Naive thymus-derived CD8-positive, alpha-beta T cell (primary cell): ENCODE measurements at regions not wholly inside any gene's neighbourhood (a gene's known extent, or its start where the extent isn't known, plus 50 kb on each side); places are given as distances from the start of the nearest gene placed in this dataset.
A peak's percentile ranks its signal among the peaks of the same experiment; 100 is the strongest.
"Not testable (repeated sequence)": the region's sequence is repeated elsewhere in the genome, so short reads cannot be mapped to it uniquely, and the experiment has no call there.

ENCODE experiments used
- ATAC-seq, 2 donors: fragments of 150-1000 bp; cut with Tn5 transposase in 1 of 2; sonication (Bioruptor Pico), chemical (Tn5 transposase) in 1 of 2; 1 replicate in 1 of 2; 2 replicates in 1 of 2; pipeline ENCODE4 v1.10.0; 2021; ENCODE audit warnings: mild to moderate bottlenecking in 2 of 2, moderate library complexity in 2 of 2
- POLR2A ChIA-PET: fragments of 350-600 bp; sonication (Branson Sonifier 250); formaldehyde crosslinking; loops from one replicate; lab custom pipeline; 2021; ENCODE audit warnings: antibody characterized with exemption; lab: Charles Lee
- DNase-seq, 10 donors: peaks; one replicate each; pipeline versions ENCODE4 v3.0.0 to v3.0.0-alpha.2; 2020 to 2022
- H3K27ac Mint-ChIP-seq, 10 donors: one replicate each; pipeline ENCODE4 v1.8.0; 2020 to 2022; ENCODE audit warnings: mild to moderate bottlenecking in 10 of 10, mixed read lengths in 10 of 10, moderate library complexity in 4 of 10, inconsistent platforms in 1 of 10
- H3K27me3 Mint-ChIP-seq, 5 donors: one replicate each; pipeline ENCODE4 v1.8.0; 2021 to 2022; ENCODE audit warnings: mixed read lengths in 5 of 5
- H3K36me3 Mint-ChIP-seq, 3 donors: one replicate each; pipeline ENCODE4 v1.8.0; 2020 to 2022; ENCODE audit warnings: mixed read lengths in 3 of 3, mild to moderate bottlenecking in 2 of 3, inconsistent platforms in 1 of 3
- H3K4me1 Mint-ChIP-seq, 4 donors: one replicate each; pipeline ENCODE4 v1.8.0; 2021 to 2022; ENCODE audit warnings: mixed read lengths in 4 of 4
- H3K4me3 Mint-ChIP-seq, 10 donors: one replicate each; pipeline ENCODE4 v1.8.0; 2020 to 2022; ENCODE audit warnings: mild to moderate bottlenecking in 10 of 10, mixed read lengths in 10 of 10, moderate library complexity in 6 of 10, inconsistent platforms in 1 of 10
- H3K9me3 Mint-ChIP-seq, 9 donors: one replicate each; pipeline ENCODE4 v1.8.0; 2020 to 2022; ENCODE audit warnings: mixed read lengths in 9 of 9, mild to moderate bottlenecking in 3 of 9, inconsistent platforms in 1 of 9, moderate library complexity in 1 of 9

GRCh38 chr21:13877503-13877902 lies 267.9 kb downstream of the POTED start:
- H3K36me3 Mint-ChIP-seq, H3K9me3 Mint-ChIP-seq, H3K27me3 Mint-ChIP-seq, ATAC-seq, DNase-seq, H3K27ac Mint-ChIP-seq, H3K4me3 Mint-ChIP-seq, POLR2A ChIA-PET: not testable (repeated sequence)
- peaks cover 0 to 13% (median 5%) of the 10 kb centered on the region in 4 donors for H3K4me1 Mint-ChIP-seq

DNA sequence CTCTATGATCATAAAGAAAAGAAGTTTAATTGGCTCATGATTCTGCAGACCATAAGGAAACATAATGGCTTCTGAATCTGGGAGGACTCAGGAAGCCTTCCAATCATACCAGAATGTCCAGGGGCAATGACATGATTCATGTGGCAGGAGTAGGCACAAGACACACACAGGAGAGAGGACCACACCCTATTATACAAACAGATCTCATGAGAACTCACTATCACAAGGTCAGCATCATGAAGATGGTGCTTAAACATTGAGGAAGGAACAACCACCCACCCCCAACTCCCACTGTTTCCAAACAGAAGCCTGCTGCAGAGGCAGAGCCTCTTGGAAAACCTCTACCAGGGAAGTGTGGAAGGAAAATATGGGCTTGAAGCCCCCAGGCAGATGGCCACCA lies 267.4 kb downstream of the POTED start:
- H3K36me3 Mint-ChIP-seq, H3K27ac Mint-ChIP-seq, DNase-seq, POLR2A ChIA-PET, H3K4me3 Mint-ChIP-seq, H3K27me3 Mint-ChIP-seq, ATAC-seq, H3K9me3 Mint-ChIP-seq: not testable (repeated sequence)
- H3K4me1 Mint-ChIP-seq = peaks cover 0 to 13% (median 5%) of the 10 kb centered on the region in 4 donors

DNA sequence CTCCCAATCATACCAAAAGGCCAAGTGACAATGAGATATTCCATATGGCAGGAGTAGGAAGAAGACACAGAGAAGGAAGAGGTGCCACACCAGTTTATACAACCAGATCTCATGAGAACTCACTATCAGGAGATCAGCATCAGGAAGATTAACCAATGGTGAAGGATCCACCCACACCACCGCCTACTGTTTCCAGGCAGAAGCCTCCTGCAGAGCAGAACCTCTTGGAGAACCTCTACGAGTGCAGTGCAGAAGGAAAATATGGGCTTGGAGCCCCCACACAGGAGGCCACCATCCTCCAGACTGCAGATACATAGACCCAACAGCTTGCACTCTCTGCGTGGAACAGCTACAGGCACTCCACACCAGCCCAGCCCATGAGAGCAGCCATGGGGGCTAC lies 264.4 kb downstream of the POTED start:
- POLR2A ChIA-PET, H3K27ac Mint-ChIP-seq, H3K27me3 Mint-ChIP-seq, DNase-seq, H3K36me3 Mint-ChIP-seq, ATAC-seq: not testable (repeated sequence)
- H3K4me3 Mint-ChIP-seq = peak overlapping the region in 1 of 10 donors; percentile 24
- peaks cover 0 to 14% (median 5%) of the 10 kb centered on the region in 4 donors for H3K4me1 Mint-ChIP-seq
- peaks cover 0 to 17% (median 0%) of the 10 kb centered on the region in 9 donors for H3K9me3 Mint-ChIP-seq

GRCh38 chr21:13854638-13855037 lies 245.1 kb downstream of the POTED start:
- POLR2A ChIA-PET = no interaction called here
- Mint-ChIP-seq H3K4me3 (no peak overlapping the region), H3K9me3 (peaks cover 0 to 10% (median 0%) of the 10 kb centered on the region in 9 donors), H3K4me1 (peaks cover 0 to 4% (median 0%) of the 10 kb centered on the region in 4 donors), H3K27me3 (peaks cover 0 to 2% (median 0%) of the 10 kb centered on the region in 5 donors), H3K36me3 (no peaks in the 10 kb centered on the region), H3K27ac (no peak overlapping the region)
- DNase-seq = no peak
- no peak for ATAC-seq

GRCh38 chr21:13850808-13851207 lies 241.2 kb downstream of the POTED start:
- POLR2A ChIA-PET, H3K4me1 Mint-ChIP-seq, H3K9me3 Mint-ChIP-seq, ATAC-seq, H3K4me3 Mint-ChIP-seq, DNase-seq, H3K27me3 Mint-ChIP-seq, H3K36me3 Mint-ChIP-seq: not testable (repeated sequence)
- peak overlapping the region in 1 of 10 donors; percentile 72 for H3K27ac Mint-ChIP-seq

- H3K4me3 Mint-ChIP-seq, DNase-seq, ATAC-seq, H3K36me3 Mint-ChIP-seq, H3K27ac Mint-ChIP-seq, H3K27me3 Mint-ChIP-seq, H3K4me1 Mint-ChIP-seq, POLR2A ChIA-PET, H3K9me3 Mint-ChIP-seq: not testable (repeated sequence)
Measured at GRCh38 chr21:13849489-13849888, 239.9 kb downstream of the POTED start.

DNA sequence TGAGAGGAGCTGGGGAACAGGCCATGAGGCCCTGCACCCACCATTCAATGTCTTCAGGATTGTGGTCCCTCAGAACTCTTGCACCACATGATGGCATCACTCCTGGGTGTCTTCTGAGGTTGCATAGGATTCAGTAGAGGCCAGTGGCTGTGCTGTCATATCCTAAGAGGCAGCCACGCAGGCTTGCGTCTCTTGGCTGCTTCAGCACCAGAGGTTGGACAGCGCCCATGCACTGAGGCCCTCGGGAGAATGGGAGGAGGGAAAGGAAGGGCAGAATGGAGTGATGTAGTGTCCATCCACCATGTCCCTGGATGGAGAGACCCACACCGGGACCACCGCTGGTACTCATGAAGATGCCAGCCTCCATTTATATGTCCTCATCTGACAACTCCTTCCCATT lies 237.1 kb downstream of the POTED start:
- H3K4me1 Mint-ChIP-seq, H3K9me3 Mint-ChIP-seq, H3K36me3 Mint-ChIP-seq, DNase-seq, H3K27ac Mint-ChIP-seq, H3K27me3 Mint-ChIP-seq, POLR2A ChIA-PET, H3K4me3 Mint-ChIP-seq, ATAC-seq: not testable (repeated sequence)

DNA sequence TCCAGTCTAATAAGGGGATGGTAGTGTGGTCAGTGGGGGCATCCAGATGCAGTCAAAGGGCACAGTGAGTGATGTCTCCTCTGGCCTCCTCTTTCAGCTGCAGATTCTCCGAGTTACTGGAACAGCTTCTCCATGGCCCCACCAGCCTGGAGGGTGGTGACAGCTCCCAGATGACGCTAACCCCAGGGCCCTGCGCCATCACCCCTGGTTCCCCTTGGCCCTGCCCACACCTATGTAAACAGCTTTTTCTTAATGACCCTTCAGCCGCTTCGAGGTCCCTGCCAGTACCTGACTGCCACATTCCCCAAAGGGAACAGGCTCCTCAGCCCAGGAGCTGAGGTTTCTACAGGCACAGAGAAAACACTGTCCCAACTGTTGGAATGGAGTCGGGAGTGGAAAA lies 235.0 kb downstream of the POTED start:
- ATAC-seq, H3K36me3 Mint-ChIP-seq, POLR2A ChIA-PET, H3K9me3 Mint-ChIP-seq, H3K4me1 Mint-ChIP-seq, H3K27ac Mint-ChIP-seq, DNase-seq, H3K27me3 Mint-ChIP-seq, H3K4me3 Mint-ChIP-seq: not testable (repeated sequence)

DNA sequence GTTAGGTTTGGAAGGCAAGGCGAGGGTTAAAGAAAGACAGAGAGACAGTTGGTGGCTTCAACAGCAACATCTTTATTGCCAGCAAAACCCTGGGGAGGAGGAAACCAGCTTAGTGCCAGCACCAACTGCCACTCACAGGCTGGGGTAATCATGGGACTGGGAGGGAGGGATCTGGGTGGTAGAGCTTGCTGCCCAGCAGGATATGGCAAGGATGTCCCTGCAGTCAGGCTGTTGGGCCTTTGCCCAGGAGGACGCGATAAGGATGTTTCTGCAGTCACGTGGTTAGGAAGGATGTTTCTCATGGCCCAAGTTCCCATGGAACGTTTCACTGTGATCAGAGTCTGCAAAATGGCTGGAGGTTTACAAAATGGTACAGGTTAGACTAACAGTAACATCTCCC lies 233.5 kb downstream of the POTED start:
- H3K4me3 Mint-ChIP-seq, H3K36me3 Mint-ChIP-seq, DNase-seq, POLR2A ChIA-PET, H3K4me1 Mint-ChIP-seq, H3K27me3 Mint-ChIP-seq, ATAC-seq, H3K27ac Mint-ChIP-seq: not testable (repeated sequence)
- H3K9me3 Mint-ChIP-seq = peaks cover 0 to 13% (median 0%) of the 10 kb centered on the region in 9 donors

- not testable (repeated sequence) for H3K36me3 Mint-ChIP-seq, DNase-seq
- H3K27me3 Mint-ChIP-seq = peaks cover 0 to 19% (median 3%) of the 10 kb centered on the region in 5 donors
Measured at GRCh38 chr21:13827666-13828065, 218.1 kb downstream of the POTED start.

DNA sequence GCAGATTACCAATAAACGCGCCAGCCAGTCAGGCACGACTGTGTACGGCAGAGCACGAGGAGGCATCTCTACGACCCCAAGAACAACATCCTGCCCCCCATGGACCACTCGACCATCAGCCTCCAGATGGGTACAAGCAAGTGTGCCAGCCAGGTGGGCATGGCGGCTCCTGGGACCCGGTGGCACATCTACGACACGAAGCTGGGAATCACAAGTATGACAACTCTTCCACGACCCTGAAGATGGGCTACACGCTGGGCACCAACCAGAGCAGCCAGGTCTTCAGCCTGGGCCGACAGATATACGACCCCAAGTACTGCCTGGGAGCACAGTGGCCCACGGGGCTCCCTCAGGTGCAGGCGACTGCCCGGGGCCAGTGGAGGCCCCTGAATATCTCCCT lies 217.6 kb downstream of the POTED start:
- DNase-seq (no peak), ATAC-seq (no peak)
- POLR2A ChIA-PET = no interaction called here
- H3K27ac Mint-ChIP-seq = no peak overlapping the region
- H3K9me3 Mint-ChIP-seq = peaks cover 0 to 18% (median 0%) of the 10 kb centered on the region in 9 donors
- peaks cover 0 to 19% (median 3%) of the 10 kb centered on the region in 5 donors for H3K27me3 Mint-ChIP-seq
- H3K4me3 Mint-ChIP-seq = no peak overlapping the region
- no peaks in the 10 kb centered on the region for H3K36me3 Mint-ChIP-seq
- no peaks in the 10 kb centered on the region for H3K4me1 Mint-ChIP-seq

More at GRCh38 chr21:13827666-13828065, 218.1 kb downstream of the POTED start:
- H3K4me1 Mint-ChIP-seq, POLR2A ChIA-PET, H3K27ac Mint-ChIP-seq, H3K4me3 Mint-ChIP-seq, ATAC-seq: not testable (repeated sequence)
- peaks cover 0 to 18% (median 0%) of the 10 kb centered on the region in 9 donors for H3K9me3 Mint-ChIP-seq

- POLR2A ChIA-PET, ATAC-seq: not testable (repeated sequence)
- peaks cover 0 to 11% (median 0%) of the 10 kb centered on the region in 9 donors for H3K9me3 Mint-ChIP-seq
Measured at GRCh38 chr21:13826511-13826910, 216.9 kb downstream of the POTED start.

DNA sequence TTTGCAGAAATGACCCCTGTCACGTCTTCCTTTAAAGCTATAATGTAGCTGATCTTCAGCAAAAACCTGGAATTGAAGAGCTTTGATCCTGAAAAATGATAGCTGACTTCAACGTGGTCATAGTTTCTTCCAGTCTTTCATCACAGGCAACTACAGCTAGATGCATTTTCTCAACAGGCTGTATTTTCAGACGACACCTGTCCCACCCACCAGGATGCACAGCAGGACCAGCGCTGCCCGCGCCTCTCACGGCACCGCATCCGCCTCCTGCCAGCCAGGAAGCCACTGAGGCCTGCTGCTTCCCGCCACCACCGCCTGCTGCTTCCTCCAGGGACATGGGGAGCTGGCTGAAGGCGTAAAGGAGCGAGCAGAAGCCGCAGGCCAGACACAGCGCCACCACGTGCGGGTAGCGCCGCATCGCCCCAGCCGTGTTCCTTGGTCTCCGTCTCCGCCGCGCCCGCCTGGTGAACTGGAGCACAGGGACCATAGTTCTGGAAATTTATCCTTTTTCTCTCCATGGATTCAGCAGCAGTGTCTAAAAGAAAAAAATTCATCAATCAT lies 215.7 kb downstream of the POTED start:
- H3K9me3 Mint-ChIP-seq, DNase-seq, POLR2A ChIA-PET, H3K4me1 Mint-ChIP-seq, ATAC-seq, H3K36me3 Mint-ChIP-seq, H3K27ac Mint-ChIP-seq, H3K4me3 Mint-ChIP-seq: not testable (repeated sequence)
- H3K27me3 Mint-ChIP-seq = peaks cover 0 to 26% (median 3%) of the 10 kb centered on the region in 5 donors

More at GRCh38 chr21:13826511-13826910, 216.9 kb downstream of the POTED start:
- Mint-ChIP-seq H3K27ac (peak overlapping the region in 1 of 10 donors; percentile 71), H3K27me3 (peaks cover 0 to 20% (median 3%) of the 10 kb centered on the region in 5 donors)
- not testable (repeated sequence) for H3K4me1 Mint-ChIP-seq, H3K36me3 Mint-ChIP-seq, H3K4me3 Mint-ChIP-seq, DNase-seq

- ATAC-seq, H3K27ac Mint-ChIP-seq, POLR2A ChIA-PET, H3K4me3 Mint-ChIP-seq, H3K27me3 Mint-ChIP-seq, H3K4me1 Mint-ChIP-seq, H3K9me3 Mint-ChIP-seq, DNase-seq, H3K36me3 Mint-ChIP-seq: not testable (repeated sequence)
Measured at GRCh38 chr21:13820286-13820685, 210.7 kb downstream of the POTED start.
